HEK293 (cell line): ENCODE measurements at regions not wholly inside any gene's neighbourhood (a gene's known extent, or its start where the extent isn't known, plus 50 kb on each side); places are given as distances from the start of the nearest gene placed in this dataset.

Experiments
- CTCF ChIA-PET: fragments of 350-600 bp; formaldehyde crosslinking; extraction: SDS; loops from one replicate; lab custom pipeline; 2021; ENCODE audit warnings: antibody characterized with exemption; lab: Yijun Ruan, JAX
- POLR2A ChIA-PET: fragments of 300-600 bp; formaldehyde crosslinking; extraction: SDS; loops from one replicate; lab custom pipeline; 2020; ENCODE audit warnings: antibody characterized with exemption, inconsistent platforms; lab: Yijun Ruan, JAX
- H3K27ac ChIP-seq: fragments of 200-500 bp; sonication (Bioruptor generic); 2 replicates; pipeline ENCODE4 v1.5.1; 2014; ENCODE audit warnings: low read depth, low read length, control low read depth, inconsistent platforms; ENCODE audit errors: extremely low read depth
- H3K36me3 ChIP-seq, 2 experiments: fragments of 200-500 bp in 1 of 2; sonication (Bioruptor generic) in 1 of 2; 1 replicate in 1 of 2; 2 replicates in 1 of 2; pipeline ENCODE4 v1.5.1; 2014 to 2017; ENCODE audit warnings: inconsistent platforms in 2 of 2, low read length in 2 of 2; ENCODE audit not compliant: control insufficient read depth in 2 of 2, insufficient read depth in 1 of 2
- H3K4me1 ChIP-seq: fragments of 200-500 bp; sonication (Bioruptor generic); 2 replicates; pipeline ENCODE4 v1.5.1; 2014; ENCODE audit warnings: mild to moderate bottlenecking, low read length, inconsistent platforms; ENCODE audit not compliant: control insufficient read depth, insufficient read depth
- H3K4me3 ChIP-seq: 2 replicates; pipeline ENCODE4 v1.5.1; 2011; ENCODE audit warnings: low read depth, mild to moderate bottlenecking, control low read depth, low read length, moderate library complexity
- H3K9me3 ChIP-seq: fragments of 200-500 bp; sonication (Bioruptor generic); 2 replicates; pipeline ENCODE4 v1.5.1; 2014; ENCODE audit warnings: low read depth, low read length, inconsistent platforms; ENCODE audit not compliant: control insufficient read depth, insufficient read depth
- FEZF1 ChIP-seq: fragments of 450-650 bp; formaldehyde crosslinking; IDR thresholded peaks from 2 replicates; pipeline ENCODE4 v1.5.1; 2016; ENCODE audit warnings: missing biosample characterization, missing genetic modification characterization
- OSR2 ChIP-seq: fragments of 450-650 bp; formaldehyde crosslinking; IDR thresholded peaks from 2 replicates; pipeline ENCODE4 v1.5.1; 2016; ENCODE audit warnings: missing biosample characterization, missing genetic modification characterization
- WT1 ChIP-seq: fragments of 450-650 bp; formaldehyde crosslinking; IDR thresholded peaks from 2 replicates; pipeline ENCODE4 v1.5.1; 2016; ENCODE audit warnings: missing biosample characterization, missing genetic modification characterization
- ZBTB20 ChIP-seq: fragments of 450-650 bp; formaldehyde crosslinking; IDR thresholded peaks from 2 replicates; pipeline ENCODE4 v1.5.1; 2016; ENCODE audit warnings: missing biosample characterization, missing genetic modification characterization
- ZNF391 ChIP-seq: fragments of 450-650 bp; formaldehyde crosslinking; IDR thresholded peaks from 2 replicates; pipeline ENCODE4 v1.5.1; 2016; ENCODE audit warnings: low read depth, missing biosample characterization, missing genetic modification characterization, borderline replicate concordance
- ZNF571 ChIP-seq: fragments of 450-650 bp; formaldehyde crosslinking; IDR thresholded peaks from 2 replicates; pipeline ENCODE4 v1.5.0; 2017; ENCODE audit warnings: missing biosample characterization, missing genetic modification characterization
- ZNF660 ChIP-seq: fragments of 450-650 bp; IDR thresholded peaks from 2 replicates; pipeline ENCODE4 v1.5.1; 2018; ENCODE audit warnings: missing biosample characterization, mild to moderate bottlenecking, missing genetic modification characterization
- ZNF670 ChIP-seq: fragments of 450-650 bp; formaldehyde crosslinking; IDR thresholded peaks from 2 replicates; pipeline ENCODE4 v1.5.1; 2016; ENCODE audit warnings: missing biosample characterization, missing genetic modification characterization, low read depth
- ZNF785 ChIP-seq: fragments of 450-650 bp; formaldehyde crosslinking; IDR thresholded peaks from 2 replicates; pipeline ENCODE4 v1.5.1; 2016; ENCODE audit warnings: missing biosample characterization, missing genetic modification characterization
- TF ChIP-seq, protein P1 (sequence below): fragments of 450-650 bp; formaldehyde crosslinking; IDR thresholded peaks from 2 replicates; pipeline ENCODE4 v1.5.1; 2017; ENCODE audit warnings: missing biosample characterization, missing genetic modification characterization
- TF ChIP-seq, protein P2 (sequence below): fragments of 450-650 bp; formaldehyde crosslinking; IDR thresholded peaks from 2 replicates; pipeline ENCODE4 v1.5.1; 2016; ENCODE audit warnings: missing biosample characterization, missing genetic modification characterization
- TF ChIP-seq, protein P3 (sequence below): fragments of 450-650 bp; formaldehyde crosslinking; IDR thresholded peaks from 2 replicates; pipeline ENCODE4 v1.5.1; 2016; ENCODE audit warnings: missing biosample characterization, missing genetic modification characterization, borderline replicate concordance

DNA sequence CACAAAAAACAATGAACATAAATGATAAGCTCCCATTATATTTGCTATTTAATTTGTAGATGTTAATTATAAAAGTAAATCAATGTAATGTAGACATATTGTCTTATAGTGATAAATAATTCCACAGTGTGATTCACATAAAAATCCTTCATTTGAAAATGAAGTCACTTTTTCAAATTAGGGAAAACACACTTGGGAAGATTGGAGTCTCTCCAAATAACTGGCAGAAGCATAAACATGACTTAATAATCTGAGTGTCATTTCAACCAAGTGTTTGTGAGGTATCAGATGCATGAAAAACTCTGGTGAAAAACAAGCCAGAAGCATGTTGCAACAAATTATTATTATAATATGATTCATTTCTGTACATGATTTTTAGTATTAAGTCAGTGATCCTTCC lies 102.2 kb downstream of the CETN3 start:
- no peaks in the 10 kb centered on the region for H3K9me3 ChIP-seq
- peak; percentile 27; the same call in 1 of the 2 replicates for TF ChIP-seq FEZF1 (tag by site-specific recombination)
- no peak for TF ChIP-seq WT1 (tag by site-specific recombination)
- TF ChIP-seq ZBTB20 (tag by site-specific recombination) = 0 out of 2 replicates have a peak, but pooled peaks have one; percentile 19
- TF ChIP-seq, protein P1, sequence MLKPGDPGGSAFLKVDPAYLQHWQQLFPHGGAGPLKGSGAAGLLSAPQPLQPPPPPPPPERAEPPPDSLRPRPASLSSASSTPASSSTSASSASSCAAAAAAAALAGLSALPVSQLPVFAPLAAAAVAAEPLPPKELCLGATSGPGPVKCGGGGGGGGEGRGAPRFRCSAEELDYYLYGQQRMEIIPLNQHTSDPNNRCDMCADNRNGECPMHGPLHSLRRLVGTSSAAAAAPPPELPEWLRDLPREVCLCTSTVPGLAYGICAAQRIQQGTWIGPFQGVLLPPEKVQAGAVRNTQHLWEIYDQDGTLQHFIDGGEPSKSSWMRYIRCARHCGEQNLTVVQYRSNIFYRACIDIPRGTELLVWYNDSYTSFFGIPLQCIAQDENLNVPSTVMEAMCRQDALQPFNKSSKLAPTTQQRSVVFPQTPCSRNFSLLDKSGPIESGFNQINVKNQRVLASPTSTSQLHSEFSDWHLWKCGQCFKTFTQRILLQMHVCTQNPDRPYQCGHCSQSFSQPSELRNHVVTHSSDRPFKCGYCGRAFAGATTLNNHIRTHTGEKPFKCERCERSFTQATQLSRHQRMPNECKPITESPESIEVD = peak; percentile 51
- TF ChIP-seq, all 188 proteins: peak for 3
- no peak overlapping the region for H3K27ac ChIP-seq
- CTCF ChIA-PET = interaction anchor here (0.6 to 0.7 kb wide), 3 partner anchors 32 to 559 kb away, joined by 3 to 4 read pairs (median 3); no protein-coding TSS in a partner anchor
- H3K4me3 ChIP-seq = no peak overlapping the region
- H3K4me1 ChIP-seq = no peaks in the 10 kb centered on the region
- POLR2A ChIA-PET = no interaction called here
- no peaks in the 10 kb centered on the region for H3K36me3 ChIP-seq

DNA sequence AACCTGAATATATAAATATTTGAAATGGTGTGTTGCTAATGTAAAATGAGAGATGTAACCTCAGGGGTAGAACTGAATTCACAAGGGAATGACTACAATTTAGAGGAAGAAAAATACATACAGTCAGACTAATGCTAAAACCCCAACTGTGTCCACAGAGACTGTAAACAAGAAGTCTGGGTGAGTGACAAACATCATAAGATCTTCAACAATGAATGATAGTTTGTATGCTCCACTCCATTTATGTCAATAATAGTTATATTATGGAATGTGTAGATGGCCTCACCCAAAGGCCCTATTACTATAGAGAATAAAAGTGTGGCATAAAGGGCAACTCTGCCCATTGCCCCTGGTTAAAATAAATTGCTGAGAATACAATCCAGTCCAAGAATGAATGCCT lies 102.9 kb downstream of the CETN3 start:
- no peaks in the 10 kb centered on the region for H3K9me3 ChIP-seq
- no peak overlapping the region for H3K27ac ChIP-seq
- ChIA-PET POLR2A (no interaction called here), CTCF (interaction anchor here (0.7 kb wide), 2 partner anchors 31 to 79 kb away, joined by 3 to 4 read pairs; no protein-coding TSS in a partner anchor)
- no peak overlapping the region for H3K4me3 ChIP-seq
- H3K4me1 ChIP-seq = no peaks in the 10 kb centered on the region
- TF ChIP-seq, protein P2, sequence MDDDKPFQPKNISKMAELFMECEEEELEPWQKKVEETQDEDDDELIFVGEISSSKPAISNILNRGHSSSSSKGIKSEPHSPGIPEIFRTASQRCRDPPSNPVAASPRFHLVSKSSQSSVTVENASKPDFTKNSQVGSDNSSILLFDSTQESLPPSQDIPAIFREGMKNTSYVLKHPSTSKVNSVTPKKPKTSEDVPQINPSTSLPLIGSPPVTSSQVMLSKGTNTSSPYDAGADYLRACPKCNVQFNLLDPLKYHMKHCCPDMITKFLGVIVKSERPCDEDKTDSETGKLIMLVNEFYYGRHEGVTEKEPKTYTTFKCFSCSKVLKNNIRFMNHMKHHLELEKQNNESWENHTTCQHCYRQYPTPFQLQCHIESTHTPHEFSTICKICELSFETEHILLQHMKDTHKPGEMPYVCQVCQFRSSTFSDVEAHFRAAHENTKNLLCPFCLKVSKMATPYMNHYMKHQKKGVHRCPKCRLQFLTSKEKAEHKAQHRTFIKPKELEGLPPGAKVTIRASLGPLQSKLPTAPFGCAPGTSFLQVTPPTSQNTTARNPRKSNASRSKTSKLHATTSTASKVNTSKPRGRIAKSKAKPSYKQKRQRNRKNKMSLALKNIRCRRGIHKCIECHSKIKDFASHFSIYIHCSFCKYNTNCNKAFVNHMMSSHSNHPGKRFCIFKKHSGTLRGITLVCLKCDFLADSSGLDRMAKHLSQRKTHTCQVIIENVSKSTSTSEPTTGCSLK = no peak
- TF ChIP-seq ZNF785 (tag by site-specific recombination) (no peak), ZNF670 (tag by site-specific recombination) (no peak), ZNF391 (no peak), ZNF571 (no peak), OSR2 (tag by site-specific recombination) (no peak), ZNF660 (tag by site-specific recombination) (no peak)
- TF ChIP-seq, protein P3, sequence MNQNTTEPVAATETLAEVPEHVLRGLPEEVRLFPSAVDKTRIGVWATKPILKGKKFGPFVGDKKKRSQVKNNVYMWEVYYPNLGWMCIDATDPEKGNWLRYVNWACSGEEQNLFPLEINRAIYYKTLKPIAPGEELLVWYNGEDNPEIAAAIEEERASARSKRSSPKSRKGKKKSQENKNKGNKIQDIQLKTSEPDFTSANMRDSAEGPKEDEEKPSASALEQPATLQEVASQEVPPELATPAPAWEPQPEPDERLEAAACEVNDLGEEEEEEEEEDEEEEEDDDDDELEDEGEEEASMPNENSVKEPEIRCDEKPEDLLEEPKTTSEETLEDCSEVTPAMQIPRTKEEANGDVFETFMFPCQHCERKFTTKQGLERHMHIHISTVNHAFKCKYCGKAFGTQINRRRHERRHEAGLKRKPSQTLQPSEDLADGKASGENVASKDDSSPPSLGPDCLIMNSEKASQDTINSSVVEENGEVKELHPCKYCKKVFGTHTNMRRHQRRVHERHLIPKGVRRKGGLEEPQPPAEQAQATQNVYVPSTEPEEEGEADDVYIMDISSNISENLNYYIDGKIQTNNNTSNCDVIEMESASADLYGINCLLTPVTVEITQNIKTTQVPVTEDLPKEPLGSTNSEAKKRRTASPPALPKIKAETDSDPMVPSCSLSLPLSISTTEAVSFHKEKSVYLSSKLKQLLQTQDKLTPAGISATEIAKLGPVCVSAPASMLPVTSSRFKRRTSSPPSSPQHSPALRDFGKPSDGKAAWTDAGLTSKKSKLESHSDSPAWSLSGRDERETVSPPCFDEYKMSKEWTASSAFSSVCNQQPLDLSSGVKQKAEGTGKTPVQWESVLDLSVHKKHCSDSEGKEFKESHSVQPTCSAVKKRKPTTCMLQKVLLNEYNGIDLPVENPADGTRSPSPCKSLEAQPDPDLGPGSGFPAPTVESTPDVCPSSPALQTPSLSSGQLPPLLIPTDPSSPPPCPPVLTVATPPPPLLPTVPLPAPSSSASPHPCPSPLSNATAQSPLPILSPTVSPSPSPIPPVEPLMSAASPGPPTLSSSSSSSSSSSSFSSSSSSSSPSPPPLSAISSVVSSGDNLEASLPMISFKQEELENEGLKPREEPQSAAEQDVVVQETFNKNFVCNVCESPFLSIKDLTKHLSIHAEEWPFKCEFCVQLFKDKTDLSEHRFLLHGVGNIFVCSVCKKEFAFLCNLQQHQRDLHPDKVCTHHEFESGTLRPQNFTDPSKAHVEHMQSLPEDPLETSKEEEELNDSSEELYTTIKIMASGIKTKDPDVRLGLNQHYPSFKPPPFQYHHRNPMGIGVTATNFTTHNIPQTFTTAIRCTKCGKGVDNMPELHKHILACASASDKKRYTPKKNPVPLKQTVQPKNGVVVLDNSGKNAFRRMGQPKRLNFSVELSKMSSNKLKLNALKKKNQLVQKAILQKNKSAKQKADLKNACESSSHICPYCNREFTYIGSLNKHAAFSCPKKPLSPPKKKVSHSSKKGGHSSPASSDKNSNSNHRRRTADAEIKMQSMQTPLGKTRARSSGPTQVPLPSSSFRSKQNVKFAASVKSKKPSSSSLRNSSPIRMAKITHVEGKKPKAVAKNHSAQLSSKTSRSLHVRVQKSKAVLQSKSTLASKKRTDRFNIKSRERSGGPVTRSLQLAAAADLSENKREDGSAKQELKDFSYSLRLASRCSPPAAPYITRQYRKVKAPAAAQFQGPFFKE (tag by site-specific recombination) = no peak
- no peaks in the 10 kb centered on the region for H3K36me3 ChIP-seq
